Hindlimb muscle (tissue), 1 donor: ENCODE measurements at regions not wholly inside any gene's neighbourhood (a gene's known extent, or its start where the extent isn't known, plus 50 kb on each side); places are given as distances from the start of the nearest gene placed in this dataset.
"Not testable (repeated sequence)": the region's sequence is repeated elsewhere in the genome, so short reads cannot be mapped to it uniquely, and the experiment has no call there.

Experiments used
- DNase-seq: peaks from one replicate; pipeline ENCODE4 v3.0.0-alpha.2; 2013

- not testable (repeated sequence) for DNase-seq
These were observed 112.9 kb downstream of the PCSK1 start for GRCh38 chr5:96319981-96320739.

GRCh38 chr5:96318569-96319110 is 114.4 kb downstream of the PCSK1 start:
- DNase-seq, result no peak

- no peak for DNase-seq
These were observed 115.1 kb downstream of the PCSK1 start for GRCh38 chr5:96317945-96318344.

DNA sequence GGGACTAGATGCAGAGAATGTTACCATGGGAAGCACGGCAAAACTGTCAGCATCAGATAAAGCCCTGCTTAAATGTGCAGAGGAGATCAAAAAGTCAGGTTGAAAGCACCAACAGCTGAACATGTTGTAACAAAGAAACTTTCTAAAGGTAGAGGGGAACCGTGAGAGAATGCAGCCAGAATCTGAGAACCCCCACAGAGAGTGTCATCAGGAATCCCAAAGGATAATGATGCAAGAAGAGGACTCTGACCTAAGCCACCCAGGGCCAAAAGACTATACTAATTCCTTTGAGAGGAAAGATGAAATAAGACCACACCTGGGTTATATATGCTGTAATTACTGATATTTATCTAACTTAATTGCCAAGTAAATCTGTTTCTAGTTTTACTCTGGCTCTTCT is 116.6 kb downstream of the PCSK1 start:
- DNase-seq, result no peak

DNA sequence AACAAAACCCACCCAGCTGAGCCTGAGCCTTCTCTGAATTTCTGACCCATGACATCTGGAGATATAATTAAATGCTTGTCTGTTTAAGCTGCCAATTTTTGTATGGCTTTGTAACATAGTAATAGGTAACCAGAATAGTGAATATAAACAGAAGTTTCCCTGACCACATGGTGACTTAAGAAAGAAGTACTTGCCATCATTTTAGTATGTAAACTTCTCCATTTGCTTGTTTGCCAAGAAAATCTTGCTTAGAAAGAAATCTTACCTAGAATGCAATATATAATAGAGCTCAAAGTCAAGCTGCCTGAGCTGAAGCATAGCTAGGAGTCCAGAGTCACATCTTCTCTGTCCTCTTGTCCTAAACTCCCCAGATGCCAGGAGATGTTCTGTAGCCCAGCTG is 117.0 kb downstream of the PCSK1 start:
- no peak for DNase-seq

DNA sequence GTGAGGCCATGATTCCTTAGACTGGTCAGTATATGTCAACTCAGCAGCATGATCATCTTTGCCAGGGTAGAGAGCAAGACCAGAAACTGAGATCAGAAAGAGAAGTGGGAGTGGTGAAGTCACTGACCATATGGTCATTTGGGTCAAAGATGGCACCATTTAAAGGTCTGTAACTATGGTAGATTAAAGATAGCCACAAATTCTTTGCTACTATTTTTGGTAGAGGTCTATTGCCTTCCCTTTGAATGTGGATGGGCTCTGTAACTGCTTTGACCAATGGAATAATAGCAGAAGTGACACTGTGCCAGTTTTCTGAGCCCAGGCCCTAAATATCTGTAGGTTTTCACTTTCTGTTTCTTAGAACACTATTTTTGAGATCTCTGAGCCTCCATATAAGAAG is 117.6 kb downstream of the PCSK1 start:
- DNase-seq, result no peak

- DNase-seq, result no peak
These were observed 120.7 kb downstream of the PCSK1 start for GRCh38 chr5:96312383-96312782.

DNA sequence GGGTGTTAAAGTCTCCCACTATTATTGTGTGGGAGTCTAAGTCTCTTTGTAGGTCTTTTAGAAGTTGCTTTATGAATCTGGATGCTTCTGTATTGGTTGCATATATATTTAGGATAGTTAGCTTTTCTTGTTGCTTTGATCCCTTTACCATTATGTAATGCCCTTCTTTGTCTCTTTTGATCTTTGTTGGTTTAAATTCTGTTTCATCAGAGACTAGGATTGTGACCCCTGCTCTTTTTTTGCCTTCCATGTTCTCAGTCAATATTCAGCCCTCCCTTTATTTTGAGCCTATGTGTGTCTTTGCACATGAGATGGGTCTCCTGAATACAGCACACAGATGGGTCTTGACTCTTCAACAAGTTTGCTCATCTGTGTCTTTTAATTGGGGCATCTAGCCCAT is 126.0 kb downstream of the PCSK1 start:
- not testable (repeated sequence) for DNase-seq

DNA sequence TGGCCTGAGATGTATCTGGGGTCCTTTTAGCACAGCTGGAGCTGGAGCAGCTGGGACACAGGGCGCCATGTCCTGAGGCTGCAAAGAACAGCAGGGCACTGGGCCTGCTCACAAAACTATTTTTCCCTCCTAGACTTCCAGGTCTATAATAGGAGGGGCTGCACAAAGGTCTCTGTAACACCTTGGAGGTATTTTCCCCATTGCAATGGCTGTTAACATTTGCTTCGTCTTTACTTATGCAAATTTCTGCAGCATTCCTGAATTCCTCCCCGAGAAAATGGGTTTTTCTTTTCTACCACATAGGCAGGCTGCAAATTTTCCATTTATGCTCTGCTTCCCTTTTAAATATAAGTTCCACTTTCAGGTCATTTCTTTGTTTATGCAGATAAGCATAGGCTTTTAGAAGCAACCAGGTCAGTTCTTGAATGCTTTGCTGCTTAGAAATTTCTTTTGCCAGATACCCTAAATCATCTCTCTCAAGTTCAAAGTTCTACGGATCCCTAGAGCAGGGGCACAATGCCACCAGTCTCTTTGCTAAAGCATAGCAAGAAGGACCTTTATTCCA is 130.8 kb downstream of the PCSK1 start:
- no peak for DNase-seq

DNA sequence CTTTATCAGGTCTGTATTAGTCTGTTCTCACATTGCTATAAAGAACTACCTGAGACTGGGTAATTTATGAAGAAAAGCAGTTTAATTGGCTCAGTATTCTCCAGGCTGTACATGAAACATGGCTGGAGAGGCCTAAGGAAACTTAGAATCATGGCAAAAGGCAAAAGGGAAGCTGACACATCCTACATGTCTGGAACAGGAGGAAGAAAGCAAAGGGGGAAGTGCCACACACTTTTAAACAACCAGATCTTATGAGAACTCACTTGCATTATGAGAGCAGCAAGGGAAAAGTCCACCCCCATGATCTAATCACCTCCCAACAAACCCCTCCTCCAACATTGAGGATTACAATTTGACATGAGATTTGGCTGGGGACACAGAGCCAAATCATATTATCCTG is 132.1 kb downstream of the PCSK1 start:
- DNase-seq, result no peak

DNA sequence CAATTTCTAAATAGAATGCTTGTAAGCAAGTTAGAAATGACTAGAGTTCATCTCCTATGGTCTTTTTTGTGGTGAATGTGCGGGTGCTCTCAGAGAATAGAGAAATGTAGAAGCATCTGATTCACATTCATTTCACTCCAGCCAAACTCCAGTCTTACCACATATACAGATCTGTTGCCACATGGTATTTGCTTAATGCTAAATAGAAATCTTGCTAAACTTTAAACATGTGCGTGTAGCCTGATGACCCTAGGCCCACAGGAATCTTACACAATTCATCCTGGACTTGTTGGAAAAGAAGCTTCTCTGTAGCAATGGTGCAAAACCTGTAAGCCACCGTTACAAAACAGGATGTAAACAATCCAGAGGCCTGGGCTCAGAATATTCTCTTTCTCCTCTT is 135.2 kb downstream of the PCSK1 start:
- no peak for DNase-seq

- no peak for DNase-seq
These were observed 135.8 kb downstream of the PCSK1 start for GRCh38 chr5:96297290-96297689.

GRCh38 chr5:96294884-96295202 is 138.2 kb downstream of the PCSK1 start:
- DNase-seq, result no peak

DNA sequence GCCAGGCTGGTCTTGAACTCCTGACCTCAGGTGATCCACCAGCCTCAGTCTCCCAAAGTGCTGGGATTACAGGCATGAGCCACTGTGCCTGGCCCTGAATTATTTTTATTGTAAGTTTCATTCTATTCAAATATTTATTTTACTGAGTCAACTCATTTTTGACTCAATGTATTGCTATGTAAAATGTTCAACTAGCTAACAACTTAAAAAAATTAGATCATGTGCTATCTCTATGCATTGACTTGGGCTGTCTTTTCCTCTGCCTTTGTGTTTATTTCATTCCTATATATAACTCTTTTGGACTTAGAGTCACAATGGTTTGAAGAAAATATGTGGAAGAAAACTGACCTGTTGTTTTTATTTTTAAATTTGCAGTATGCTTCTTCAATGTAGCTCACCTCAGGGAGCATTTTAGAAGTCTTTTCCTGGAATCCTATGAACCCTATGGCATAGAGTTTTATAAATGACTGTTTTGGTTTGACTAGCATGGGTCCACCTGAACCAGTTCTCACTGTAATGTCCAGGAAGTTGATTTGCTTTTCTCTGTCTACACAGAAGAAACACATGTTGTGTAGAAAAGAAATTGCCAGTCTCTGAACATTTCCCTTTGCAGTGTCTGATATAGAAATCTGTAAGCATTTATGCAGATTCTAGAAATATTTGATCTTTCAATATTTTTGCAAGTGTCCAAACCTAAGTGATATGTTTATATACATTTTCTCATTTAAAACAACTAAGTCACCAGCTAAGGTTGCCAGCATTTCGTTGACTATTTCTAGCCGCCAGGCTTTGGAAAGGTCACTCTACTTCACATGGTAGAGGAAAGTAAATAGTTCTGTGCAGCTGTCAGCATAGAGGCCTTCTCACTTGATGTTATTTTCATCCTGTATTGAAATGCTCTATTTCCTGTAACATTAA is 138.8 kb downstream of the PCSK1 start:
- no peak for DNase-seq

DNA sequence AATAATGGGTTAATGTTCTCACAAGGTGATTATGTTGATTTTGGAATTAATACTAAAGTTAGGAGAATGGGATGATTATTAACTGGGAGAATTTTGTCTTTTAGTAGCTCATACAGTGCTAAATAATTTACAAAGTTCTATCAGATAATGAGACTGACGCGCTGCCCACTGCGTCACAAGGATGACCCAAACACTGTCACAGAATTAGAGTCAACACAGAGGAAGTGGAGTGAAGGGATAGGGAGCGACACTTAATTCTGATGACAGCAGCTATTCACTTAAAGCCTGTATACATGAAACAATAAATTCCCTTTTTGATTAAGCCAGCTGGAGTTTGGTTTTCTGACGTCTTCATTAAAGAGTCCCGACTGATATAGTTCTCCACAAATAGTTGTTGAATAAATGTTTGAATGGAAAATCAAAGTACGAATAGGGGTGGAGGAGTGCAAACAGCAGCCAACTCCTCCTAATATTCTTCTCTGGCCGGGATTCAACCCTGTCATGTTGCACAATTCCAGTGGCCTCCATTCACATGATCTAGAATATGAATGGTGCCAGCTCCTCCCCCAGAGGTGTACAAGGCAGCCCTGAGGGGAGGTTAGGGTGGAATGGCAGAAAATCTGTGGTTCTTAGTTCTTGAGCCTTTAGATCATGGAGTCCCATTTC is 140.3 kb downstream of the PCSK1 start:
- no peak for DNase-seq

GRCh38 chr5:96289287-96289686 is 143.8 kb downstream of the PCSK1 start:
- not testable (repeated sequence) for DNase-seq

DNA sequence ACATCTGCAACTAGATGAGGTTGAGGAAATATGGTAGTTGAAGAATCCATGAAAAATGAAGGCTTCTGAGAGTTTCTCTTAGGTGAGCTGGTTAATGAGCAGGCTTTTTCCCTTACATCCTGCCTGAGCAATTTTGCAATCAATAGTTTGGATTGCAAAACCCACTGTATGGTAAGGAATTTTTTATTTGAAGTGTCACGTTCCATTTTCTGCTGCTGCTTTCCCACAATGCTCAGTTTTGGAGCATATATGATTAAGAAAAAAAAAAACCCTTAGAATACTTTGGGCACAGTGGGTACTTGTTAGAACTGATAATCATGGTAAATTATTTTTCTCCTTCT is 144.2 kb downstream of the PCSK1 start:
- DNase-seq, result no peak

- DNase-seq, result no peak
These were observed 144.7 kb downstream of the PCSK1 start for GRCh38 chr5:96288166-96288844.

DNA sequence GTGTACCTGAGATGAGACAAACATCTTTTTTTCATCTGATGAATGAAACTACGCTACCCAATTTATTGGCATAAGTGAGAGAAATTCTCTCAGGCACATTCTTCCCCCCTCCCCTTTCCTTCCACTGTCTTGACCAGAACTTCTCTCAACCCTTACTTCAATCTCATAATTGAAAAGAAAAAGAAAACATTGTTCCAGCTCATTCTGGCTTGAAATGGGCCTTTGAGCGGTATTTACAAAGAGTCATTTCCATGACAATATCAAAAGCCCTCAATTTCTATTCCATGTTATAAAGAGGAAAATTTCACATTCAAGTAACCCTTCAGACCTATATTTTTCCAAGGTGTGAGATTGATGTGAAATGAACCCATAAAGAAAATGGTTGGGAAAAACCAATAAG is 145.9 kb downstream of the PCSK1 start:
- no peak for DNase-seq

- no peak for DNase-seq
These were observed 147.2 kb downstream of the PCSK1 start for GRCh38 chr5:96285823-96286222.

DNA sequence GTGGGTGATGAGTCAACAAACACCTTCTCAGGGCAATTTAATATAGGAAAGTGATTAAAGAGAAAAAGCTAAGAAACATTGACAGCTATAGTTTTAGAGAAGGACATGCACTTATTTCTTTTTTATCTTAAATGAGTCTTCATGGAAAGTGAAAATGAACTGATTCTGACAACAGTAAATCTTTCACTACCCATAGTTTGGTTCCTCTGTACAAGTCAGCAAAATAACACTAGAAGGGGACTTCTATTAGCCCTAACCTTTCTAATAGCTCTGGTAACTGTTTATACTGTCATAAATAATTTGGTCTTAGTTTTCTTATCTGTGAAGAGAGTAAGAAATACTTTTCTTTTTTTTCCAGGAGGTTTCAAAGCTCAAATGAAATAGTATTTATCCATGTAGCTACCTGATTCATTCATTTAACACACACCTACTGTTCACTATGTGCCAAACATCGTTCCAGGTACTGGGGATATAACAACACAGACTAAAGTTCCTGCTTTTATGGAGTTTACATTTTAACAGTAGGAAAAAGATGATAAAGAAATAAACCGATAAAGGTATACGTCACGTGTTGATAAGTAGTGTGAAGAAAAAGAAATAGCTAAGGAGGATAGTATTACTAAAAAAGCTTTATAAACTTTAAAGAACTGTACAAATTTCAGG is 148.2 kb downstream of the PCSK1 start:
- no peak for DNase-seq

GRCh38 chr5:96283589-96283988 is 149.5 kb downstream of the PCSK1 start:
- no peak for DNase-seq
